Nephron progenitor cell (in vitro differentiated cells): ENCODE measurements at regions not wholly inside any gene's neighbourhood (a gene's known extent, or its start where the extent isn't known, plus 50 kb on each side); places are given as distances from the start of the nearest gene placed in this dataset.

ENCODE experiments used
- DNase-seq: peaks from one replicate; pipeline ENCODE4 v3.0.0; 2021
- H3K27ac Mint-ChIP-seq: 2 replicates; pipeline ENCODE4 v1.8.0; 2021; ENCODE audit warnings: mild to moderate bottlenecking, moderate library complexity, mixed read lengths
- H3K27me3 Mint-ChIP-seq: 2 replicates; pipeline ENCODE4 v1.8.0; 2021; ENCODE audit warnings: mild to moderate bottlenecking, low read depth, mixed read lengths; ENCODE audit not compliant: poor library complexity
- H3K36me3 Mint-ChIP-seq: 2 replicates; pipeline ENCODE4 v1.8.0; 2021; ENCODE audit warnings: low read depth, mixed read lengths
- H3K4me1 Mint-ChIP-seq: 2 replicates; pipeline ENCODE4 v1.8.0; 2021; ENCODE audit warnings: mixed read lengths
- H3K4me3 Mint-ChIP-seq: 2 replicates; pipeline ENCODE4 v1.8.0; 2021; ENCODE audit warnings: mild to moderate bottlenecking, moderate library complexity, mixed read lengths
- H3K9me3 Mint-ChIP-seq: 2 replicates; pipeline ENCODE4 v1.8.0; 2021; ENCODE audit warnings: mild to moderate bottlenecking, moderate library complexity, mixed read lengths
- CTCF ChIP-seq: fragments of 200-600 bp; sonication (generic); IDR thresholded peaks from 2 replicates; pipeline ENCODE4 v1.5.0; 2021; ENCODE audit warnings: antibody characterized with exemption

GRCh38 chr12:125841332-125841731, 776.1 kb downstream of the AACS start:
- Mint-ChIP-seq H3K4me1 (peaks cover 10% of the 10 kb centered on the region), H3K9me3 (no peaks in the 10 kb centered on the region), H3K27ac (no peak overlapping the region), H3K36me3 (no peaks in the 10 kb centered on the region), H3K4me3 (no peak overlapping the region), H3K27me3 (peaks cover 10% of the 10 kb centered on the region)
- TF ChIP-seq CTCF, result no peak
- DNase-seq, result no peak

- Mint-ChIP-seq H3K36me3 (no peaks in the 10 kb centered on the region), H3K4me1 (no peaks in the 10 kb centered on the region), H3K4me3 (no peak overlapping the region), H3K9me3 (no peaks in the 10 kb centered on the region), H3K27me3 (peaks cover 3% of the 10 kb centered on the region), H3K27ac (no peak overlapping the region)
- no peak for DNase-seq
- no peak for TF ChIP-seq CTCF
Measured at GRCh38 chr12:125852116-125852515, 786.9 kb downstream of the AACS start.

GRCh38 chr12:125852679-125853078, 787.4 kb downstream of the AACS start:
- Mint-ChIP-seq H3K9me3 (no peaks in the 10 kb centered on the region), H3K27ac (no peak overlapping the region), H3K27me3 (peaks cover 3% of the 10 kb centered on the region), H3K4me1 (no peaks in the 10 kb centered on the region), H3K4me3 (no peak overlapping the region), H3K36me3 (no peaks in the 10 kb centered on the region)
- no peak for DNase-seq
- no peak for TF ChIP-seq CTCF

- TF ChIP-seq CTCF, result no peak
- no peaks in the 10 kb centered on the region for H3K9me3 Mint-ChIP-seq
- H3K36me3 Mint-ChIP-seq, result no peaks in the 10 kb centered on the region
Measured at GRCh38 chr12:125853670-125854069, 788.4 kb downstream of the AACS start.

GRCh38 chr12:125856366-125856765, 791.1 kb downstream of the AACS start:
- Mint-ChIP-seq H3K36me3 (no peaks in the 10 kb centered on the region), H3K27ac (no peak overlapping the region), H3K4me1 (no peaks in the 10 kb centered on the region), H3K9me3 (peaks cover 7% of the 10 kb centered on the region), H3K27me3 (peaks cover 14% of the 10 kb centered on the region), H3K4me3 (no peak overlapping the region)
- no peak for DNase-seq
- TF ChIP-seq CTCF, result no peak

More at GRCh38 chr12:125853670-125854069, 788.4 kb downstream of the AACS start:
- Mint-ChIP-seq H3K4me1 (no peaks in the 10 kb centered on the region), H3K27me3 (peaks cover 3% of the 10 kb centered on the region), H3K27ac (no peak overlapping the region), H3K4me3 (no peak overlapping the region)
- DNase-seq, result no peak

- Mint-ChIP-seq H3K9me3 (peaks cover 7% of the 10 kb centered on the region), H3K36me3 (no peaks in the 10 kb centered on the region), H3K4me3 (no peak overlapping the region), H3K27me3 (peaks cover 14% of the 10 kb centered on the region), H3K27ac (no peak overlapping the region), H3K4me1 (no peaks in the 10 kb centered on the region)
- no peak for TF ChIP-seq CTCF
- no peak for DNase-seq
Measured at GRCh38 chr12:125856896-125857295, 791.7 kb downstream of the AACS start.
